ENCODE measurements at regions not wholly inside any gene's neighbourhood (a gene's known extent, or its start where the extent isn't known, plus 50 kb on each side); places are given as distances from the start of the nearest gene placed in this dataset.

DNA sequence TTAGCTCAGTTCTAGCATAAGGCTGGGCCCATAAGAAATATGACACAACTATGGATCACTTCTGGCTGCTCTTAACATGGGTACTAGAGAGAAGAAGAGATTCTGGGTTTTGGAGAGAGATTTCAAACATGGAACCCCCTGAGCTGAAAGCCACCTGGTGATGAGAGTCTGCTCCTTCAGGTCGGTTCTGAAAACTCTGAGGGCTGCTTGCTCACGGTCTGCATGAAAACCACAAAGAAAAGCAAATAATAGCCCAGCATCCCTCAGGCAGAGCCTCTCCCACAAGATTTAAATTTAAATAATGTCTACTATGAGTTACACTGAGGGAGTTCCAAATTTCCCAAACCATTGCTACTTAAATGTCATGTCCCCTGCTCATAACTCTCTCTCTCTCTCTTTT lies 301.5 kb downstream of the BMP7 start:
- Histone ChIP-seq H3K9me3 (ENCODE audit: low read length) (no peaks in the 10 kb centered on the region), H3K4me3 (ENCODE audit: low read length) (no peak overlapping the region), H3K79me2 (replicated peaks; ENCODE audit: insufficient read depth, low read length) (no peaks in the 10 kb centered on the region), H3K9ac (ENCODE audit: low read length) (no peak overlapping the region), H3K27me3 (ENCODE audit: insufficient read depth, low read depth, low read length) (no peaks in the 10 kb centered on the region), H3K9me2 (ENCODE audit: insufficient read depth, low read length) (no peaks in the 10 kb centered on the region), H2AFZ (ENCODE audit: low read depth, low read length) (no peak overlapping the region), H3K4me2 (ENCODE audit: low read length) (no peak overlapping the region), H4K20me1 (ENCODE audit: insufficient read depth) (no peaks in the 10 kb centered on the region), H3K36me3 (ENCODE audit: insufficient read depth, low read length) (no peaks in the 10 kb centered on the region), H3K27ac (ENCODE audit: low read length) (no peak overlapping the region), H3F3A (ENCODE audit: insufficient read depth, low read length, poor library complexity, severe bottlenecking) (no peaks in the 10 kb centered on the region)
- TF ChIP-seq EZH2 (IDR thresholded peaks at IDR 0.05; ENCODE audit: borderline replicate concordance, insufficient read depth, low read length, poor library complexity, severe bottlenecking) (no peak), SMC3 (conservative IDR thresholded peaks at IDR 0.05; ENCODE audit: poor library complexity) (no peak), POLR2AphosphoS5 (IDR thresholded peaks at IDR 0.05) (no peak), EP300 (conservative IDR thresholded peaks at IDR 0.05; ENCODE audit: poor library complexity, severe bottlenecking) (no peak), RAD21 (conservative IDR thresholded peaks at IDR 0.05) (no peak), MXI1 (conservative IDR thresholded peaks at IDR 0.05; ENCODE audit: poor library complexity, severe bottlenecking) (no peak), TAF1 (IDR thresholded peaks at IDR 0.05; ENCODE audit: low read depth) (no peak)
- TF ChIP-seq, protein P1, sequence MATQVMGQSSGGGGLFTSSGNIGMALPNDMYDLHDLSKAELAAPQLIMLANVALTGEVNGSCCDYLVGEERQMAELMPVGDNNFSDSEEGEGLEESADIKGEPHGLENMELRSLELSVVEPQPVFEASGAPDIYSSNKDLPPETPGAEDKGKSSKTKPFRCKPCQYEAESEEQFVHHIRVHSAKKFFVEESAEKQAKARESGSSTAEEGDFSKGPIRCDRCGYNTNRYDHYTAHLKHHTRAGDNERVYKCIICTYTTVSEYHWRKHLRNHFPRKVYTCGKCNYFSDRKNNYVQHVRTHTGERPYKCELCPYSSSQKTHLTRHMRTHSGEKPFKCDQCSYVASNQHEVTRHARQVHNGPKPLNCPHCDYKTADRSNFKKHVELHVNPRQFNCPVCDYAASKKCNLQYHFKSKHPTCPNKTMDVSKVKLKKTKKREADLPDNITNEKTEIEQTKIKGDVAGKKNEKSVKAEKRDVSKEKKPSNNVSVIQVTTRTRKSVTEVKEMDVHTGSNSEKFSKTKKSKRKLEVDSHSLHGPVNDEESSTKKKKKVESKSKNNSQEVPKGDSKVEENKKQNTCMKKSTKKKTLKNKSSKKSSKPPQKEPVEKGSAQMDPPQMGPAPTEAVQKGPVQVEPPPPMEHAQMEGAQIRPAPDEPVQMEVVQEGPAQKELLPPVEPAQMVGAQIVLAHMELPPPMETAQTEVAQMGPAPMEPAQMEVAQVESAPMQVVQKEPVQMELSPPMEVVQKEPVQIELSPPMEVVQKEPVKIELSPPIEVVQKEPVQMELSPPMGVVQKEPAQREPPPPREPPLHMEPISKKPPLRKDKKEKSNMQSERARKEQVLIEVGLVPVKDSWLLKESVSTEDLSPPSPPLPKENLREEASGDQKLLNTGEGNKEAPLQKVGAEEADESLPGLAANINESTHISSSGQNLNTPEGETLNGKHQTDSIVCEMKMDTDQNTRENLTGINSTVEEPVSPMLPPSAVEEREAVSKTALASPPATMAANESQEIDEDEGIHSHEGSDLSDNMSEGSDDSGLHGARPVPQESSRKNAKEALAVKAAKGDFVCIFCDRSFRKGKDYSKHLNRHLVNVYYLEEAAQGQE (IDR thresholded peaks at IDR 0.05; ENCODE audit: borderline replicate concordance): no peak
- TF ChIP-seq, protein P2, sequence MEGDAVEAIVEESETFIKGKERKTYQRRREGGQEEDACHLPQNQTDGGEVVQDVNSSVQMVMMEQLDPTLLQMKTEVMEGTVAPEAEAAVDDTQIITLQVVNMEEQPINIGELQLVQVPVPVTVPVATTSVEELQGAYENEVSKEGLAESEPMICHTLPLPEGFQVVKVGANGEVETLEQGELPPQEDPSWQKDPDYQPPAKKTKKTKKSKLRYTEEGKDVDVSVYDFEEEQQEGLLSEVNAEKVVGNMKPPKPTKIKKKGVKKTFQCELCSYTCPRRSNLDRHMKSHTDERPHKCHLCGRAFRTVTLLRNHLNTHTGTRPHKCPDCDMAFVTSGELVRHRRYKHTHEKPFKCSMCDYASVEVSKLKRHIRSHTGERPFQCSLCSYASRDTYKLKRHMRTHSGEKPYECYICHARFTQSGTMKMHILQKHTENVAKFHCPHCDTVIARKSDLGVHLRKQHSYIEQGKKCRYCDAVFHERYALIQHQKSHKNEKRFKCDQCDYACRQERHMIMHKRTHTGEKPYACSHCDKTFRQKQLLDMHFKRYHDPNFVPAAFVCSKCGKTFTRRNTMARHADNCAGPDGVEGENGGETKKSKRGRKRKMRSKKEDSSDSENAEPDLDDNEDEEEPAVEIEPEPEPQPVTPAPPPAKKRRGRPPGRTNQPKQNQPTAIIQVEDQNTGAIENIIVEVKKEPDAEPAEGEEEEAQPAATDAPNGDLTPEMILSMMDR (IDR thresholded peaks at IDR 0.05; ENCODE audit: poor library complexity, severe bottlenecking): no peak

DNA sequence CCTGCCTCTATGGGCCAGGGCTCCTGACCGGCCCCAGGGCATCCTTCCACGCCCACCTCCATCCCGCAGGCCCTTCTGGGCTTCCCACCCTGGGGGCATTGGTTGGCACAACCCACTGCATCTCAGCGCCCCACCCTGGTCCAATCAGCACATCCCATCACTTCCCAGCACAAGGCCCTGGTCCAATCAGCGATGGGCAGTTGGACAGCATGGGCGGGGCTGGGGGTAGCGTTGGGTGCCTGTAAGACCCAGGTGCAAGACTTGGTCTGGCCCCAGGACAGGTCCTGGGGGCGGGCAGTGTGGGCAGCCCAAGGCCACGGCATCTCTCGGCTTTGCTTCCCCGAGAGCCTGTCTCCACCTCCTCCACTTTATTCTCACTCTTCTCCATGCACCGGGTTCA lies 298.5 kb downstream of the BMP7 start:
- peaks cover 22% of the 10 kb centered on the region for H3K27me3 ChIP-seq (ENCODE audit: insufficient read depth, low read depth, low read length)
- H3K4me3 ChIP-seq (ENCODE audit: low read length): no peak overlapping the region
- no peaks in the 10 kb centered on the region for H3F3A ChIP-seq (ENCODE audit: insufficient read depth, low read length, poor library complexity, severe bottlenecking)
- TF ChIP-seq EZH2 (IDR thresholded peaks at IDR 0.05; ENCODE audit: borderline replicate concordance, insufficient read depth, low read length, poor library complexity, severe bottlenecking) (no peak), RAD21 (conservative IDR thresholded peaks at IDR 0.05) (no peak), EP300 (conservative IDR thresholded peaks at IDR 0.05; ENCODE audit: poor library complexity, severe bottlenecking) (no peak), TAF1 (IDR thresholded peaks at IDR 0.05; ENCODE audit: low read depth) (no peak), POLR2AphosphoS5 (IDR thresholded peaks at IDR 0.05) (no peak), MXI1 (conservative IDR thresholded peaks at IDR 0.05; ENCODE audit: poor library complexity, severe bottlenecking) (no peak), SMC3 (conservative IDR thresholded peaks at IDR 0.05; ENCODE audit: poor library complexity) (no peak)
- TF ChIP-seq, protein P1 (IDR thresholded peaks at IDR 0.05; ENCODE audit: borderline replicate concordance): no peak
- TF ChIP-seq, protein P2 (IDR thresholded peaks at IDR 0.05; ENCODE audit: poor library complexity, severe bottlenecking): no peak
- no peaks in the 10 kb centered on the region for H3K36me3 ChIP-seq (ENCODE audit: insufficient read depth, low read length)
- no peaks in the 10 kb centered on the region for H3K79me2 ChIP-seq (replicated peaks; ENCODE audit: insufficient read depth, low read length)
- no peaks in the 10 kb centered on the region for H4K20me1 ChIP-seq (ENCODE audit: insufficient read depth)
- no peak overlapping the region for H3K9ac ChIP-seq (ENCODE audit: low read length)
- H2AFZ ChIP-seq (ENCODE audit: low read depth, low read length): no peak overlapping the region
- H3K27ac ChIP-seq (ENCODE audit: low read length): no peak overlapping the region
- no peak overlapping the region for H3K4me2 ChIP-seq (ENCODE audit: low read length)
- no peaks in the 10 kb centered on the region for H3K9me3 ChIP-seq (ENCODE audit: low read length)
- H3K9me2 ChIP-seq (ENCODE audit: insufficient read depth, low read length): no peaks in the 10 kb centered on the region
